ENCODE measurements at regions not wholly inside any gene's neighbourhood (a gene's known extent, or its start where the extent isn't known, plus 50 kb on each side); places are given as distances from the start of the nearest gene placed in this dataset.

DNA sequence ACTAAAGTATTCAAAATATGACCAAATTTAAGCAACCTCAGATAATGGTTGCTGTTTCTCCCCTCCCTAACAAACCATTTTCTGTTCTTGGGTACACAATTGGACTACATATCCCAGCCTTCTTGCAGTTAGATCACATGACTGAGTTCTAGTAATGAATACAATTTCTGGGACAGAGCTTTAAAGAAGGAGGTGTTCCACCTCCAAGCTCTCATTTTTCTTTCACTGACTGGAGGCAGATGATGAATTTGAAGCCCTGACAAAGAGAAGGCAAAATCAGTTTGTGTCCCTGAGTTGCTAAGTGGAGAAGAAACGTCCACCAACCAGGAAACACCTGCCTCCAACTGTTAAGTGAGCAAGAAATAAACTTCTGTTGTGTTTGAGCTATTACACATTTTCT, 117.2 kb downstream of the LCA5 start:
- Mint-ChIP-seq H3K36me3 (ENCODE audit: low read depth) (no peaks in the 10 kb centered on the region), H3K27me3 (ENCODE audit: insufficient read depth) (no peaks in the 10 kb centered on the region), H3K27ac (no peak overlapping the region), H3K9me3 (no peaks in the 10 kb centered on the region), H3K4me1 (peaks cover 5% of the 10 kb centered on the region), H3K4me3 (no peak overlapping the region)
- H3K4me3 ChIP-seq (ENCODE audit: low read length) = no peak overlapping the region
- H3K36me3 ChIP-seq (ENCODE audit: control insufficient read depth, insufficient read depth, low read length) = no peaks in the 10 kb centered on the region
- DNase-seq = no peak
- H3K9ac ChIP-seq (ENCODE audit: extremely low read depth, low read length, poor library complexity, severe bottlenecking) = no peak overlapping the region
- H3K9me3 ChIP-seq (ENCODE audit: control insufficient read depth, low read length) = no peaks in the 10 kb centered on the region
- TF ChIP-seq, protein P1, sequence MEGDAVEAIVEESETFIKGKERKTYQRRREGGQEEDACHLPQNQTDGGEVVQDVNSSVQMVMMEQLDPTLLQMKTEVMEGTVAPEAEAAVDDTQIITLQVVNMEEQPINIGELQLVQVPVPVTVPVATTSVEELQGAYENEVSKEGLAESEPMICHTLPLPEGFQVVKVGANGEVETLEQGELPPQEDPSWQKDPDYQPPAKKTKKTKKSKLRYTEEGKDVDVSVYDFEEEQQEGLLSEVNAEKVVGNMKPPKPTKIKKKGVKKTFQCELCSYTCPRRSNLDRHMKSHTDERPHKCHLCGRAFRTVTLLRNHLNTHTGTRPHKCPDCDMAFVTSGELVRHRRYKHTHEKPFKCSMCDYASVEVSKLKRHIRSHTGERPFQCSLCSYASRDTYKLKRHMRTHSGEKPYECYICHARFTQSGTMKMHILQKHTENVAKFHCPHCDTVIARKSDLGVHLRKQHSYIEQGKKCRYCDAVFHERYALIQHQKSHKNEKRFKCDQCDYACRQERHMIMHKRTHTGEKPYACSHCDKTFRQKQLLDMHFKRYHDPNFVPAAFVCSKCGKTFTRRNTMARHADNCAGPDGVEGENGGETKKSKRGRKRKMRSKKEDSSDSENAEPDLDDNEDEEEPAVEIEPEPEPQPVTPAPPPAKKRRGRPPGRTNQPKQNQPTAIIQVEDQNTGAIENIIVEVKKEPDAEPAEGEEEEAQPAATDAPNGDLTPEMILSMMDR (conservative IDR thresholded peaks at IDR 0.05) = no peak
- H3K4me1 ChIP-seq (ENCODE audit: control insufficient read depth, insufficient read depth, low read length) = no peaks in the 10 kb centered on the region
- WGBS, 2 experiments (ENCODE audit: insufficient coverage in 1 of 2, insufficient read length in 1 of 2) = 90% methylated on average over 1 of the region's 1 CpG; no CpG with 5 or more reads in 1 of the 2 experiments
- no peak overlapping the region for H3K27ac ChIP-seq (ENCODE audit: low read depth, low read length)
- H3K27me3 ChIP-seq (ENCODE audit: control insufficient read depth, insufficient read depth, low read length, poor library complexity, severe bottlenecking) = no peaks in the 10 kb centered on the region

DNA sequence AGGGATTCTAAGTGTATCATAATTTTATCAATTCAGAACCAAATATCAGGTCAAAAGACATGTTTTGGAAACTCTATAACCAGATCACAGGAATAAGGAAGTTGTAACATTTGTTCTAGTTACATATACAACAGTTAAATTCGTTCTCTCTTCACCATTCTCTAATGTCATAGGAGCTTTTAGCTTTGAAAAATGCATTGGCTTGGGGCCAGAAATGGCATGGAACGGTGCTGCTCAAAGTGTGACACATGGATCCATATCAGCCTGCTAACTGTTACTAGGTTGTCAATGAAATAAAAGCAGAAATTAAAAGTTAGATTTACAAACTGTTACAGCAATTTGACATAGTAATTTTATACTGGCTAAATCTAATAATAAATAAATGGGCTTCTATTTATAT, 120.3 kb downstream of the LCA5 start:
- no peaks in the 10 kb centered on the region for H3K9me3 ChIP-seq (ENCODE audit: control insufficient read depth, low read length)
- H3K27me3 ChIP-seq (ENCODE audit: control insufficient read depth, insufficient read depth, low read length, poor library complexity, severe bottlenecking) = no peaks in the 10 kb centered on the region
- H3K9ac ChIP-seq (ENCODE audit: extremely low read depth, low read length, poor library complexity, severe bottlenecking) = no peak overlapping the region
- DNase-seq = no peak
- no peak overlapping the region for H3K4me3 ChIP-seq (ENCODE audit: low read length)
- WGBS, 2 experiments (ENCODE audit: insufficient coverage in 1 of 2, insufficient read length in 1 of 2) = 88 to 100% methylated on average over 1 to 2 of the region's 2 CpGs
- Mint-ChIP-seq H3K9me3 (no peaks in the 10 kb centered on the region), H3K27ac (no peak overlapping the region), H3K36me3 (ENCODE audit: low read depth) (no peaks in the 10 kb centered on the region), H3K4me3 (no peak overlapping the region), H3K4me1 (peaks cover 9% of the 10 kb centered on the region), H3K27me3 (ENCODE audit: insufficient read depth) (no peaks in the 10 kb centered on the region)
- H3K4me1 ChIP-seq (ENCODE audit: control insufficient read depth, insufficient read depth, low read length) = no peaks in the 10 kb centered on the region
- TF ChIP-seq, protein P1 (conservative IDR thresholded peaks at IDR 0.05) = no peak
- no peak overlapping the region for H3K27ac ChIP-seq (ENCODE audit: low read depth, low read length)
- H3K36me3 ChIP-seq (ENCODE audit: control insufficient read depth, insufficient read depth, low read length) = no peaks in the 10 kb centered on the region

DNA sequence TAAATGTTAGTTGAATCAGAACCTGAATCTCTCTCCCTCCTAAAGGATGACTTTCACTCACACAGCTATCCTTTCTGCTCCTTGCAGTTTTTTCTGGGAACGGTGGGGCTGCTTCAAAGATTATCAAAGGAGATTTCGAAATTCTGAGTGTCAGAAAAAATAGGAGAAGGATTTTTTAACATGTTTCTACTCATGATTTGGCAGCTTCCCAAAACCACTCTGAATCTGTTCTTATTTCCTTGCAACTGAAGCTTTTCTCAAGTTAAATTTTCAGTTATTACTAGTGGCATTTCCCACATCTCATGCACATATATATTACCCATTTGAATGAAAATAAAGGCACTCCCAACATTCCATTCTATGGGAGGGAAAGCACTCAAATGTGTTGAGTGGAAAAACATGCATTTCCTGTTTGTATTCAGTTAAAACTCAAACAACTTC, 123.6 kb downstream of the LCA5 start:
- no peak for DNase-seq
- no peak overlapping the region for H3K27ac Mint-ChIP-seq
- TF ChIP-seq, protein P1 (conservative IDR thresholded peaks at IDR 0.05) = no peak
- no peaks in the 10 kb centered on the region for H3K9me3 Mint-ChIP-seq
- H3K27me3 Mint-ChIP-seq (ENCODE audit: insufficient read depth) = no peaks in the 10 kb centered on the region
- Histone ChIP-seq H3K27ac (ENCODE audit: low read depth, low read length) (no peak overlapping the region), H3K9ac (ENCODE audit: extremely low read depth, low read length, poor library complexity, severe bottlenecking) (no peak overlapping the region), H3K9me3 (ENCODE audit: control insufficient read depth, low read length) (no peaks in the 10 kb centered on the region), H3K36me3 (ENCODE audit: control insufficient read depth, insufficient read depth, low read length) (no peaks in the 10 kb centered on the region), H3K4me3 (ENCODE audit: low read length) (no peak overlapping the region), H3K4me1 (ENCODE audit: control insufficient read depth, insufficient read depth, low read length) (no peaks in the 10 kb centered on the region), H3K27me3 (ENCODE audit: control insufficient read depth, insufficient read depth, low read length, poor library complexity, severe bottlenecking) (no peaks in the 10 kb centered on the region)
- WGBS, 2 experiments (ENCODE audit: insufficient coverage in 1 of 2, insufficient read length in 1 of 2) = 82 to 100% methylated on average over 2 of the region's 2 CpGs
- peaks cover 12% of the 10 kb centered on the region for H3K4me1 Mint-ChIP-seq
- no peaks in the 10 kb centered on the region for H3K36me3 Mint-ChIP-seq (ENCODE audit: low read depth)
- H3K4me3 Mint-ChIP-seq = no peak overlapping the region

Measured in endodermal cell (in vitro differentiated cells).